ENCODE measurements at regions not wholly inside any gene's neighbourhood (a gene's known extent, or its start where the extent isn't known, plus 50 kb on each side); places are given as distances from the start of the nearest gene placed in this dataset.
A peak's percentile ranks its signal among the peaks of the same experiment; 100 is the strongest.
"Not testable (repeated sequence)": the region's sequence is repeated elsewhere in the genome, so short reads cannot be mapped to it uniquely, and the experiment has no call there.

DNA sequence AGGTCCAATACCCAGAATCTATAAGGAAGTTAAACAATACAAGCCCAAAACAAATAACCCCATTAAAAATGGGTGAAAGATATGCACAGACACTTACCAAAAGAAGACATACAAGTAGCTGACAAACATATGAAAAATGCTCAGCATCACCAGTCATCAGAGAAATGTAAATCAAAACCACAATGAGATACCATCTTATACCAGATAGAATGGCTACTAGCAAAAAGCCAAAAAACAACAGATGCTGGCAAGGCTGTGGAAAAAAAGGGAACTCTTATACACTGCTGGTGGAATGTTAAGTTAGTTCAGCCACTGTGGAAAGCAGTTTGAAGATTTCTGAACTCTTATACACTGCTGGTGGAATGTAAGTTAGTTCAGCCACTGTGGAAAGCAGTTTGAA is 331.1 kb downstream of the KIF20B start:
- FAIRE-seq, result no peak

DNA sequence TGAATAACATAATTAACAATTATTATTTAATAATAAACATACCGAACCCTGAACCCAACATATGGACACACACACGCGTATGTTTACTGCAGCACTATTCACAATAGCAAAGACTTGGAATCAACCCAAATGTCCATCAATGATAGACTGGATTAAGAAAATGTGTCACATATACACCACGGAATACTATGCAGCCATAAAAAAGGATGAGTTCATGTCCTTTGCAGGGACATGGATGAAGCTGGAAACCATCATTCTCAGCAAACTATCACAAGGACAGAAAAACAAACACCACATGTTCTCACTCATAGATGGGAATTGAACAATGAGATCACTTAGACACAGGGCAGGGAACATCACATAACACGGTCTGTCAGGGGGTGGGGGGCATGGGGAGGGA is 333.5 kb downstream of the KIF20B start:
- FAIRE-seq, result not testable (repeated sequence)

DNA sequence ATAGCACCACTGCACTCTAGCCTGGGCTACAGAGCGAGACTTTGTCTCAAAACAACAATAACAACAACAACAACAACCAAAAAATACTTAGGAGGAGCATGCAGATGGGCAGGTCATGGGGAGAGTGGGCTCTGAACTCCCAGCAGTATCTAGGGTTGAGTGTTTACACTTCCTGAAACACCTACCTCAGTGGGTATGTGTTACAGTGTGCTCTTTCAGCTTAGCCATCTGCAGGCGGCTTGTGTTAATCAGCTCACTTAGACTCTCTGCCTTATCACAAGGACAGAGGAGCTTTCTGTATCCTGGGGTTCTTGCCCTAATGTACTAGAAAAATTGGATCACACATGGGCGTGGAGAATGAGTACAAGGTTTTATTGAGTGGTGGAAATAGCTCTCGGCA is 340.2 kb downstream of the KIF20B start:
- FAIRE-seq, result no peak

DNA sequence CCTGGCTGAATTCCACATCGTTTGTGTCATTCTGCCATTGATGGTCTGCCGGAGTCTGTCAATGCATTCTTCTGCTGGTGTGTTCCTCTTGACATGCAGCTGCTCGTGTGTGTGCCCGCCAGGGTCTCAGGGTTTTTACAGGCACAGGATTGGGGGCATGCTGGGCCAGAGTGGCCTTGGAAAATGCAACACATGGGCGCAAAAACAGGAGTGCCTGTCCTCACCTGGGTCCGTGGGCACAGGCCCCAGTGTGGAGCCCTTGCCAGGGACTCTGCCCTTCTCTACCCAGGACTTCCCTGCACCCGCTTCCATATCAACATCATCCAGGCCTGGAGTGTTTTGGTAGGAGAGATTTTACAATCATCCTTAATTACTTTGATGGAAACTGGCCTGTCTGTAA is 340.7 kb downstream of the KIF20B start:
- FAIRE-seq, result no peak

DNA sequence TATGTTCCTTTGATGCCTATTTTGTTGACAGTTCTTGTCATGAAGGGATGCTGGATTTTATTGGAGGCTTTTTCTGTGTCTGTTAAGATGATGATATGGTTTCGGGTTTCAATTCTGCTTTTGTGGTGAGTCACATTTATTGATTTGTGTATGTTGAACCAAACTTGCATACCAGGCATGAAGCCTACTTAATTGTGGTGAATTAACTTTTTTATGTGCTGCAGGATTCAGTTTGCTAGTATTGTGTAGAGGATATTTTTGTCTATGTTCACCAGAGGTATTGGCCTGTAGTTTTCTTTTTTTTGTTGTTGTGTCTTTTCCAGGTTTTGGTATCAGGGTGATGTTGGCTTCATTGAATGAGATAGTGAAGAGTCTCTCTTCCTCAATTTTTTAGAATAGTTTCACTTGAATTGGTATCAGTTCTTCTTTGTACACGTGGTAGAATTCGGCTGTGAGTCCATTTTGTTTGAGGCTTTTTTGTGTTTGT is 345.9 kb downstream of the KIF20B start:
- FAIRE-seq, result no peak

DNA sequence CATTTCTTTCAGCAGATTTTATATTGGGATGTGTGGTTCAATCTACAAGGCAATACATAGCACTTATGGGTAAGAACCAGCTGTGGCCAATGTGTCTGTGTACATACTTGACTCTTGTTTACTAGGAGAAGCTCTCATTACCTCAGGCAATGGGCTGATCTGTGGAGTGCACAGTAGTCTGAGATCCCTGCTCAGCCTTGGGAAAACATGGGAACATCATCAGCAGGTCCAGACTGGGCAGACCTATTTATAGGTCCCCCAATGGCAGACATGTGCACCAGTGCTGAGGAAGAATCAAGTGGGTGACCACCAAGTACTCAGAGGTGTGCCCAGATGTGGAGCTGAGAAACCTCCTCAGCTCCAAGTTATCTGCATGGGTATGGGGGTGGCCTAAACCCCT is 349.7 kb downstream of the KIF20B start:
- FAIRE-seq, result no peak

DNA sequence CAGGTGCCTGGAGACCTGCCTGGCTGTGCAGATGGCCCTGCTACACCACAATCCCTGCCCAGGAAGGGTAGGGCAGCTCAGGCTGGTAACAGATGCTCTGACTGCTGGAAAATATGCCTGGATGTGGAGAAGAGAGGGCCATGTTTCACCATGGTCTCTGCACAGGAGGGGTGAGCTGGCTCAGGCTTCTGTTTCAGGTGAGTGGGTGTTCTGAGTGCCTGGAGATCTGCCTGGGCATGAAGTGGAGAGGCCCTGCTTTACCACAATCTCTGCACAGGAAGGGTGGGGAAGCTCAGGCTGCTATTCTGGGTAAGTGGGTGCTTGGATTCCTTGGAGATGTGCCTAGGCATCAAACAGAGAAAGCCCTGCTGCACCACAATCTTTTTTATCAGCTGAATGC is 350.1 kb downstream of the KIF20B start:
- no peak for FAIRE-seq

DNA sequence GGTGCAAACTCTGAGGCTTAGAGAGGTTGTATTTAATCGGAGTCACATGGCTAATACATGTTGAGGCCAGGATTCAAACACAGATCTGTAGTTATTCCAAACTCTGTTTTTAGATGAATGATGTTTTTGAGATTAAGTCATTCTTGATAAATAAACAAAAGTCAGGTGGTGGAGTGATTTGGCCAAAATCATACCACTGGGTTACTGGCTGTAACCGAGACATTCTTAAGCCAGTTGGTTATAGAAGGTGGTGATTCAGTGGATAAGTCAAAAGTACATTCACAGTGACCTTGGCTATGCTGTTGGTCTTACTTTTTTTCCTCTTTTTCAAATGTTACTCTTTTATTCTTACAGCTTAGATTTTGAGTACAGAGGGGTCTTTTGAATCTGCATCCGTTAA is 361.4 kb downstream of the KIF20B start:
- FAIRE-seq, result no peak

DNA sequence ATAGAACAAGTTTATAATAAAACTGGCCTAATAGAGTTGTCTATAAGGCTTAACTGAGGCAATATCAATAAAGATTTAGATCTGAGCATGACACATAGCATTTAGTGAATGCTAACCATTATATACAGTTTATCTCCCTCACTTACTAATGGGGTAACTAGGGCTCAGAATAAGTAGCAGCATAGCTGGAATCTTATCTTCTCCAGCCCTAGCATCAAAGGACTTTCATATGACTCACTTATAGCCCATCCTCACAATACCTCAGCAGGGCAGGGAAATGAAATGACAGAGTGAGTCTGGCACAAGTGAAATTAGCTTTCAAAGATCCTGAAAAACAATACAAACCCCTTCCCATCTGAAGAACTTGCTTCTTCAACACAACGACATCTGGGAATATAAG is 362.9 kb downstream of the KIF20B start:
- no peak for FAIRE-seq

DNA sequence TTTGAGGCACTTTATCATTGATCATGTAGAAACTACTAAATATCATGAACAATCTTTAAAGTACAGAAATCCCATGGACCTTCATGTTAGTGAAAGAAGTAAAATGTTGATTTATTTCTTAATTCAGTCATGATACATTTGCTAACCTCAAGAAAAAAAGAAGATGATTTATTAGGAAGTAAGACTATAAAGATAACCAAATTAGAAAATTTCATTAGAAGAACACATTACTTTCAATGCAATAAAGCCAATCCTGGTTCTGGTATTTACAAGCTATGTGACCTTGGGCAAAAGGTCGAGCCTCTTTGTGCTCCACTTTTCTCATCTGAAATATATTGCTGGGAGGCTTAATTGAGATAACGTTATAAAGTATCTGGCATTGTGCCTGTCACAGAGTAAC is 365.0 kb downstream of the KIF20B start:
- FAIRE-seq, result peak; percentile 35

DNA sequence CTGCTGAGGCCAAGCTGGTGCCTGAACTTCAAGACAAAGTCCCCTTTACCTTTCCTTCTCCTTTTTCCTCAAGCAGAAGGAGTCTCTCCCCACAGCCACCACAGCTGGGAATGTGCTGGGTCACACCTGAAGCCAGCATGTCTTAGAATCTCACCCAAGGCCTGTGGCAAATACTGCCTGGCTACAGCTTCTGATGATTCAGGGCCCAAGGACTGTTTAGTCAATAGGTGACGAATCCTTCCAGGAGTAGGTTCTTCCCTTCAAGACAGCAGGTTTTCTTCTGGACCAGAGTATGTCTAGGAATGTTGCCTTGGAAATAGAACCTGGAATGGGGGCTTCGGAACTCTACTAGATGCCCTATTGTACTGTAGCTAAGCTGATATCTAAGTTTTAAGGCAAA is 374.6 kb downstream of the KIF20B start:
- no peak for FAIRE-seq

DNA sequence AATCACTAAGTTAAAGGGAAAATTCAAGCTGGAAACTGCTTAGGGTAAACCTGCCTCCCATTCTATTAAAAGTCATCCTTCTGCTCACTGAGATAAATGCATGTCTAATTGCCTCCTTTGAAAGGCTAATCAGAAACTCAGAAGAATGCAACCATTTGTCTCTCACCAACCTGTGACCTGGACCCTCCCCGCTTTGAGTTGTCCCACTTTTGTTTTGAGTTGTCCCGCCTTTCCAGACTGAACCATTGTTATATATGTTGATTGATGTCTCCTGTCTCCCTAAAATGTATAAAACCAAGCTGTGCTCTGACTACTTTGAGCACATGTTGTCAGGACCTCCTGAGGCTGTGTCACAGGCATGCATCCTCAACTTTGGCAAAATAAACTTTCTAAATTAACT is 378.4 kb downstream of the KIF20B start:
- no peak for FAIRE-seq

DNA sequence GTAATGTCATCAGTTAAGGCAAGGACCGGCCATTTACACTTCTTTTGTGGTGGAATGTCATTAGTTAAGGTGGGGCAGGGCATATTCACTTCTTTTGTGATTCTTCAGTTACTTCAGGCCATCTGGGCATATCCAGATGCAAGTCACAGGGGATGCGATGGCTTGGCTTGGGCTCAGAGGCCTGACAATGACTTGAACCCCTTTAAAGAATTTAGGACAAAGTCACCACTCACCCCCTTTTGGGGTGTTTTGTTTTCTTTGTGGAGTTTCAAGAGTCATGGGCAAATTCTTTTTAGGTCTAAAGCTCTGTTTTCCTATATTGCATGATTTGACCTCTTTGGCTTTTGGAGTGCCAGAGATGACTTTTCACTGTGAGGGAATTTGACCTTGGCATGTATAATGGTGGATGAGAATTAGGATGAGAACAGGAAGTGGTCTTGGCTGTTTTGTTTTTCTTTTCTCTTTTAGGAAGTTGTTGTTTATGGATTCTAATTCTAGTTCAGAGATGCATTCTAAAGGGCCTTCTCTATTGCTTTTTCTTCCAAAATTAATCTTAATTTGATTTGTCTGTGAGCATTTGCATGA is 385.3 kb downstream of the KIF20B start:
- not testable (repeated sequence) for FAIRE-seq

DNA sequence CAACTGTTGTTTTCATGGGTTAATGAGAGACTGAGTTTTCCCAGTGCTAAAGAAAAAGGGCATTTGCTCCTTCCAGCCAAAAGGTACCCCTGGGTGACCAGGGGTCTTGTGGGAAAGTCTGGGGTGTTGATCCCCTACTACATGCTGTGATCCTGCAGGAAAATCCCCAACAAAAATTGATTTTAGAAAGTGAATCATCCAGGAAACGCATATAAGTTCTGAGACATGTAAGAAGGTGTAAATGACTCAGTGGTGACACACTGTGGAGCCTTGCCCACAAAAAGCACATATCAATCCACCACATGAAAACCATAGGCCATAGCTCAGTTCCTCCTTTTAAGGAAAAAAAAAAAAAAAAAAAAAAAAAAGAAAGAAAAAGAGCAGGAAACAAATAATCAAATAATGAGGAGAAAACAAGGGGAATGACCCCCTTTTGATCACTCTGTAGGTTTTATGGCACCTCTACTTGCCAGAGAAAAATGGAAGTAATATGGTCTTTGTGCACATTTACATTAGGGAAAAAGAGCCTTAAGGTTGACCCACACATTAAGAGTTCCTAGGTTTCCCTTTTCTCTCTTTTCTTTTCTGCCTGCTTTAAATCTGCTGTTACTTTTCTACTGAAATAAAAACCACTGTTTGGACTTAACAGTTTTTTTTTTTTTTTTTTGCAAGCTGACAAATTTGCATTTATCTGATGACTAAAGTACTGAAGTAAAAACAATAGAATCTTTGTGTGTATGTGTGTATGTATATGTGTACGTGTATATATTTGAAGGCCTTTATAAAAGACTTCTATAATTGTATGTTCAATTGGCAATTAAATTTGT is 386.0 kb downstream of the KIF20B start:
- no peak for FAIRE-seq

DNA sequence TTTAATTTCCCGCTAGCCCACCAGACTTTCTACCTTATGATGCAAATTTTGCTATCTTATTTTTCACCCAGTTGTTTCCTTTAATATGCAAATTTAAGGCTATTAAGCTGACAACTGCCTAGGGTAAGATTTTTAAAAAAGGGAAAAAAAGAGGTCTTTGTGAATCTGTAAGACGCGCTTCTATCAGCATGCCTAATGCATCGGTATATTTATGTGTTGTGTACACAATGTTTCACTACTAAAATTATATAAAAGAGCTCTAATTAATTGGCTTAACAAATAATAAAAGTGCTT is 386.6 kb downstream of the KIF20B start:
- FAIRE-seq, result no peak

DNA sequence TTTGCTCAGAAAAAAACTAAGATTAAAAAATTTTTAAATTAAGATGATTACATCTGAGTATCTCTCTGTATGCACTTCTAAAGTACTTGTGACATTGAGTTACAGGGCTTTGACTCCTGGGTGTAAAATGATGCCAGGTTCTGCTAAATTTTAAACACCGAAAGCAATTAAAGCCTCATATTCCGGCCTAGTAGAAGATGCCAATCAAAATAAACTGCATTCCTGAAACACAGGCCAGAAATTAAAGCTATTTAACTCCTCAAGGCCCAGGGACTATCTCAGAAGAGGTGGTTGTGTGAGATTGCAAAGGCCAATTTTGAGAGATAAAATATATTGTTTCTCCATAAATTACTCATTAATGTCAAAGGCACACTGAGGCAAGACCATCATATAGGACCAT is 388.3 kb downstream of the KIF20B start:
- no peak for FAIRE-seq

DNA sequence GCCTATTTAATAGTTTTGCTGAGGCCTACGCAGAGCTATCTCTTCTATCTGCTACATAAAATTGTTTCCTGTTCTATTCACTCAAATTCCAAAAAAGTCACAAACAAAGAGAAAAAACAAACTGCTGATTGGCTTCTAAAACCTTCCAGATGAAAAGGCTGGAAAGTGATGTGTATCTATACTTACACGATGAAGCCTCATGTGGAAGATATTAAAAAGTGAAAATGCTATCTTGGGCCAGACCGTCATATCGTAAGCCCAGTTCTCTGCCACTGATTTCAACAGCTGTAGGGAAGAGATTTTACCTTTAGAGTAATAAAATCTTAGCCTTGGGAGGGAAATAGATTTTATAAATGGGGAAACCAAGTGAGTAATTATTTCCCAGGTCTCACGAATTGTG is 394.8 kb downstream of the KIF20B start:
- no peak for FAIRE-seq

DNA sequence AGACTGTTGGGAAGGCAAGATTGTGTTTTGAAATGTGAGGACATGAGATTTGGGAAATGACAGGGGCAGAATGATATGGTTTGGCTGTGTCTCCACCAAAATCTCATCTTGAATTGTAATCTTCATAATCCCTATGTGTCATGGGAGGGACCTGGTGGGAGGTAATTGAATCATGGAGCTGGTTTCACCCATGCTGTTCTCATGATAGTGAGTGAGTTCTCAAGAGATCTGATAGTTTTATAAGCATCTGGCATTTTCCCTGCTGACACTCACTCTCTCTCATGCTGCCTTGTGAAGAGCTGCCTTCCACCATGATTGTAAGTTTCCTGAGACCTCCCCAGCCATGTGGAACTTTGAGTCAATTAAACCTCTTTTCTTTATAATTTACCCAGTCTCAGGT is 406.2 kb downstream of the KIF20B start:
- not testable (repeated sequence) for FAIRE-seq

DNA sequence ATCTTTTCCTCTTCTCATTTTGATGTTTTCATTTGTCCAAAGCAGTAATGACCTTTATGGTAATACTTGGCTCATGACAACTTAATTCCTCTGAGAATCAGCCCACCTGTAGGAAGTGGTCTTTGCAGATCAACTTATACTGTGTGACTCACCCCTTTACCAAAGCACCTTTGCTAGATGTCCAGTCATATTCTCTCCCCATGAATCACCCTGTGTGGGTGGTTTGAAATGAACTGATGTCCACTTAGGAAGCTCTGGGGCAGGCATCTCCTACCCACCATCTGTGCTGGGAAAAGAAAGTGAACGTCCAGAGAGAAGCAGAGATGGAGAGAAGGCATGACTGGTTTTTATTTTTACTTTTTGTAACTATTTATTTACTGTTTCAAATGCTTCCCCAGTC is 410.3 kb downstream of the KIF20B start:
- FAIRE-seq, result no peak

DNA sequence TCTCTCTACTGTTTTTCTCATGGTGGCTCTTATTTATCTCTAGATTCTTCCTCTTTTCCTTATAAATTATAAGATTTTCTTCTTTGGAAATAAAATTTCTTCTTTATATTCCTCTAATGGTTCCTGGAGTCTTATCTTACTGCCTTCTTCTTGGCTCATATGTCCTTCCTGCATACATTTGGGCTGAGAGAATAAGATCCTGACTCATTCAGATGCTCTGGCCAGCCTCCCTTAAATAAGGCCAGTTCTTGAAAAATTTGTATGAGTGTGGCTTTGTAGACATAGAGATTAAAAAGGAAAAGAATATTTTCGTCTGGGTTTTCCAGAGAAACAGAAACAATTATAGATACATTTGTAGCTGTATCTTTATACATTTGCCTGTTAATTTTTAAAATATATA is 411.3 kb downstream of the KIF20B start:
- no peak for FAIRE-seq

DNA sequence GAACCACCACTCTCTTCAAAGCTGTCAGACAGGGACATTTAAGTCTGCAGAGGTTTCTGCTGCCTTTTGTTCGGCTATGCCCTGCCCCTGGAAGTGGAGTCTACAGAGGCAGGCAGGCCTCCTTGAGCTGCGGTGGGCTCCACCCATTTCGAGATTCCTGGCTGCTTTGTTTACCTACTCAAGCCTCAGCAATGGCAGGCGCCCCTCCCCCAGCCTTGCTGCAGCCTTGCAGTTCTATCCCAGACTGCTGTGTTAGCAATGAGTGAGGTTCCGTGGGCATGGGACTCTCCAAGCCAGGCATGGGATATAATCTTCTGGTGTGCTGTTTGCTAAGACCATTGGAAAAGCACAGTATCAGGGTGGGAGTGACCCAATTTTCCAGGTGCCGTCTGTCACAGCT is 417.2 kb downstream of the KIF20B start:
- FAIRE-seq, result not testable (repeated sequence)

DNA sequence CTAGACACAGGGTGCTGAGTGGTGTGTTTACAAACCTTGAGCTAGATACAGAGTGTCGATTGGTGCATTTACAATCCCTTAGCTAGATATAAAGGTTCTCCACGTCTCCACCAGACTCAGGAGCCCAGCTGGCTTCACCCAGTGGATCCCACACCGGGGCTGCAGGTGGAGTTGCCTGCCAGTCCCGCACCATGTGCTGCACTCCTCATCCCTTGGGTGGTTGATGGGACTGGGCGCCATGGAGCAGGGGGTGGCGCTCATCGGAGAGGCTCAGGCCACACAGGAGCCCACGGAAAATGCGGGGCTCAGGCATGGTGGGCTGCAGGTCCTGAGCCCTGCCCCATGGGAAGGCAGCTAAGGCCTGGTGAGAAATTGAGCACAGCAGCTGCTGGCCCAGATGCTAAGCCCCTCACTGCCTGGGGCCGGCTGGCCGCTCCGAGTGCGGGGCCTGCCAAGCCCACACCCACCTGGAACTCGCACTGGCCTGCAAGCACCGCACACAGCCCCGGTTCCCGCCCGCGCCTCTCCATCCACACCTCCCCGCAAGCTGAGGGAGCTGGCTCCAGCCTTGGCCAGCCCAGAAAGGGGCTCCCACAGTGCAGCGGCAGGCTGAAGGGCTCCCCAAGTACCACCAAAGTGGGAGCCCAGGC is 418.4 kb downstream of the KIF20B start:
- not testable (repeated sequence) for FAIRE-seq

DNA sequence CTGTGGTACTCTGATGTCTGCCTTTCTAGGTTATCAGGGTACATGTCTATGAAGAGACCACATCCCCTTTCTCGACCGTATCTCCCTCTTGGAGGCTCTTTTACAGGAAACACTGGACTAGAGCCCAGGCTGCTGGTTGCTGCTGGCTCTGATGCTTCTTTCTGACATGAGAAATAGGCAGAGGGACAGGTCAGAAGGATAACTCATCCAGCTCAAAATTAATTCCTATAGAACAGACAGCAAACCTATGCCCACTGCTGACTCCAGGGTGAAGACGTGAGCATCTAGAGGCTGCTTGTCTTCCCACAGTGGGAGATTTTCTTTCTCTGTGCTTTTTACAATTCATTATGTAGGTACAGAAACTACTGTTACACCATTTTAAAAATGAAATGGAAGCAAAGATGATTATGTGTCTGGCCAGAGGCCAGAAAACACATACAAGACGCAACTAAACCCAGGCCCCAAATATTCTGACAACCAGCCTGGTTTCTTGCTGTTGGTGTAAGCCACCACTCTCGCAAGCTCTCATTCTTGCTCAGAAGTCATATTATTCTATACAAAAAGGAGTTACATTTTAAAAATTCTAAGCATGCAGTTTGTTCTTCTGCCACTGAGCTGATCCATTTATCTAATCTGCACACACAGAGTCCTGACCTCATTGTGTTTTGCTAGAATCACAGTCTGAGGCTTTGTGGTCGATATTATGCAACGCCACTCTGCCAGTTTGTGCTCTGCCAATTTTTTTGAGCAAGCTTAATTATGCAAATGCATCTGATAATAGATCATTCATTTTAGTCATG is 424.3 kb downstream of the KIF20B start:
- no peak for FAIRE-seq

DNA sequence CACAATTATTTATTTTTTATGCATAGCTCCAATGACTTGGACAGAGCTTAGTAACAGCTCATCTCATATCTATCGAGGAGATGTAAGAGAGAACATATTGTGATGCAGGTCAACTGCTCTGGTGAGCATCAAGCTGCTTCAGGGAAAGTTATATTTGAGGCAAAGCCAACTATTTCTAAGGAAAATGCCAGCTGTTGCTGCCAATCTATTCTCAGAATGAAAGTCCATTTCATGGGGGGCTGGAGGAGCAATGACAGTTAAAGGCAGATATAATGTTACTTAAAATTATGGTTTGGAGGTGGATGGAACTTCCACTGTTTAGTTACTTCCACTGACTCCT is 424.8 kb downstream of the KIF20B start:
- FAIRE-seq, result no peak

Data from endometrium (tissue), 2 donors.